ENCODE measurements at regions not wholly inside any gene's neighbourhood (a gene's known extent, or its start where the extent isn't known, plus 50 kb on each side); places are given as distances from the start of the nearest gene placed in this dataset.

DNA sequence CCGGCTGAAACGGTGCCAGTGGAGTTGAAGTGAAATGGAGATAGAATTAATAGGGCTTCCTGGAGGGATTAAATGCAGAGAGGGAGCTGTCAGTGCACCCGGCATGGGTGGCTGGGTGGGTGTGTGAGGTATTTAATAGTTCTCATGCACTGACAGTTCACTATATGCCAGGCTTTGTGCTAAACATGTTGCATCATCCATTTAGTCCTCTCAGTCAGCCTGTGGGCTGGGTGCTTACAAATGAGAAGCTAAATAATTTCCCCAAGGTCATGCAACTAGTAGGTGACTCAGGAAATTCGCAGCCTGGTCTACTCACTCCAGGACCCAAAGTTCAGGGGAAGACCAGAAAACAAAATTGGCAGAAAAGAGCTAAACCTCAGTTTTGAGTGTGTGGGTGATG is 63.5 kb upstream of the SPATA13 start:
- Histone ChIP-seq H3K9ac (ENCODE audit: low read length) (no peak overlapping the region), H3K27ac (ENCODE audit: low read length) (no peak overlapping the region), H3F3A (ENCODE audit: insufficient read depth, low read length, poor library complexity, severe bottlenecking) (no peaks in the 10 kb centered on the region), H2AFZ (ENCODE audit: low read depth, low read length) (no peak overlapping the region), H3K27me3 (ENCODE audit: insufficient read depth, low read depth, low read length) (no peaks in the 10 kb centered on the region), H3K79me2 (replicated peaks; ENCODE audit: insufficient read depth, low read length) (no peaks in the 10 kb centered on the region), H4K20me1 (ENCODE audit: insufficient read depth) (no peaks in the 10 kb centered on the region), H3K36me3 (ENCODE audit: insufficient read depth, low read length) (no peaks in the 10 kb centered on the region), H3K9me3 (ENCODE audit: low read length) (no peaks in the 10 kb centered on the region), H3K4me2 (ENCODE audit: low read length) (no peak overlapping the region), H3K4me3 (ENCODE audit: low read length) (no peak overlapping the region), H3K9me2 (ENCODE audit: insufficient read depth, low read length) (no peaks in the 10 kb centered on the region)
- TF ChIP-seq EZH2 (IDR thresholded peaks at IDR 0.05; ENCODE audit: borderline replicate concordance, insufficient read depth, low read length, poor library complexity, severe bottlenecking), result no peak
- TF ChIP-seq MXI1 (conservative IDR thresholded peaks at IDR 0.05; ENCODE audit: poor library complexity, severe bottlenecking), result no peak
- no peak for TF ChIP-seq EP300 (conservative IDR thresholded peaks at IDR 0.05; ENCODE audit: poor library complexity, severe bottlenecking)
- no peak for TF ChIP-seq RAD21 (conservative IDR thresholded peaks at IDR 0.05)
- TF ChIP-seq, protein P1, sequence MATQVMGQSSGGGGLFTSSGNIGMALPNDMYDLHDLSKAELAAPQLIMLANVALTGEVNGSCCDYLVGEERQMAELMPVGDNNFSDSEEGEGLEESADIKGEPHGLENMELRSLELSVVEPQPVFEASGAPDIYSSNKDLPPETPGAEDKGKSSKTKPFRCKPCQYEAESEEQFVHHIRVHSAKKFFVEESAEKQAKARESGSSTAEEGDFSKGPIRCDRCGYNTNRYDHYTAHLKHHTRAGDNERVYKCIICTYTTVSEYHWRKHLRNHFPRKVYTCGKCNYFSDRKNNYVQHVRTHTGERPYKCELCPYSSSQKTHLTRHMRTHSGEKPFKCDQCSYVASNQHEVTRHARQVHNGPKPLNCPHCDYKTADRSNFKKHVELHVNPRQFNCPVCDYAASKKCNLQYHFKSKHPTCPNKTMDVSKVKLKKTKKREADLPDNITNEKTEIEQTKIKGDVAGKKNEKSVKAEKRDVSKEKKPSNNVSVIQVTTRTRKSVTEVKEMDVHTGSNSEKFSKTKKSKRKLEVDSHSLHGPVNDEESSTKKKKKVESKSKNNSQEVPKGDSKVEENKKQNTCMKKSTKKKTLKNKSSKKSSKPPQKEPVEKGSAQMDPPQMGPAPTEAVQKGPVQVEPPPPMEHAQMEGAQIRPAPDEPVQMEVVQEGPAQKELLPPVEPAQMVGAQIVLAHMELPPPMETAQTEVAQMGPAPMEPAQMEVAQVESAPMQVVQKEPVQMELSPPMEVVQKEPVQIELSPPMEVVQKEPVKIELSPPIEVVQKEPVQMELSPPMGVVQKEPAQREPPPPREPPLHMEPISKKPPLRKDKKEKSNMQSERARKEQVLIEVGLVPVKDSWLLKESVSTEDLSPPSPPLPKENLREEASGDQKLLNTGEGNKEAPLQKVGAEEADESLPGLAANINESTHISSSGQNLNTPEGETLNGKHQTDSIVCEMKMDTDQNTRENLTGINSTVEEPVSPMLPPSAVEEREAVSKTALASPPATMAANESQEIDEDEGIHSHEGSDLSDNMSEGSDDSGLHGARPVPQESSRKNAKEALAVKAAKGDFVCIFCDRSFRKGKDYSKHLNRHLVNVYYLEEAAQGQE (IDR thresholded peaks at IDR 0.05; ENCODE audit: borderline replicate concordance), result no peak
- no peak for TF ChIP-seq POLR2AphosphoS5 (IDR thresholded peaks at IDR 0.05)
- TF ChIP-seq, protein P2, sequence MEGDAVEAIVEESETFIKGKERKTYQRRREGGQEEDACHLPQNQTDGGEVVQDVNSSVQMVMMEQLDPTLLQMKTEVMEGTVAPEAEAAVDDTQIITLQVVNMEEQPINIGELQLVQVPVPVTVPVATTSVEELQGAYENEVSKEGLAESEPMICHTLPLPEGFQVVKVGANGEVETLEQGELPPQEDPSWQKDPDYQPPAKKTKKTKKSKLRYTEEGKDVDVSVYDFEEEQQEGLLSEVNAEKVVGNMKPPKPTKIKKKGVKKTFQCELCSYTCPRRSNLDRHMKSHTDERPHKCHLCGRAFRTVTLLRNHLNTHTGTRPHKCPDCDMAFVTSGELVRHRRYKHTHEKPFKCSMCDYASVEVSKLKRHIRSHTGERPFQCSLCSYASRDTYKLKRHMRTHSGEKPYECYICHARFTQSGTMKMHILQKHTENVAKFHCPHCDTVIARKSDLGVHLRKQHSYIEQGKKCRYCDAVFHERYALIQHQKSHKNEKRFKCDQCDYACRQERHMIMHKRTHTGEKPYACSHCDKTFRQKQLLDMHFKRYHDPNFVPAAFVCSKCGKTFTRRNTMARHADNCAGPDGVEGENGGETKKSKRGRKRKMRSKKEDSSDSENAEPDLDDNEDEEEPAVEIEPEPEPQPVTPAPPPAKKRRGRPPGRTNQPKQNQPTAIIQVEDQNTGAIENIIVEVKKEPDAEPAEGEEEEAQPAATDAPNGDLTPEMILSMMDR (IDR thresholded peaks at IDR 0.05; ENCODE audit: poor library complexity, severe bottlenecking), result no peak
- no peak for TF ChIP-seq SMC3 (conservative IDR thresholded peaks at IDR 0.05; ENCODE audit: poor library complexity)
- no peak for TF ChIP-seq TAF1 (IDR thresholded peaks at IDR 0.05; ENCODE audit: low read depth)

DNA sequence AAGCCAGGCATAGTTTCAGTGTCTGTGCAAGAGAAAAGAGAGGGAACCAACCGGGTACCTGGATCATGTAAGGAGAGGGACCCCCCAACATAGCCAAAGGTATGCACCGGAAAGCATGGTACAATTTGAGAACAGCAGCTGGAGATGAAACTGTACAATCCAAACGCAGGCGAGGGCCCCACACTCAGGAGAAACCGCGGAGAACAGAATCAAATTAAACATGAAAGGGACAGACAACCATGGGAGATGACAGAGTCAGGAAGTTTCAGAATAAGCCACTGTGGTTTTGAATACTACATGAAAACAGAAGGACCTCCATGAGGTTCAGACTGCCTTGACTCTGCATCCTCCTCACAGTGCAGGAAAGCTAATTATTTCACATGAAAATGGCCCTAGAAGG is 62.9 kb upstream of the SPATA13 start:
- H3K79me2 ChIP-seq (replicated peaks; ENCODE audit: insufficient read depth, low read length), result no peaks in the 10 kb centered on the region
- no peak overlapping the region for H3K9ac ChIP-seq (ENCODE audit: low read length)
- H3K27ac ChIP-seq (ENCODE audit: low read length), result no peak overlapping the region
- no peaks in the 10 kb centered on the region for H3K9me2 ChIP-seq (ENCODE audit: insufficient read depth, low read length)
- no peaks in the 10 kb centered on the region for H4K20me1 ChIP-seq (ENCODE audit: insufficient read depth)
- no peak overlapping the region for H3K4me3 ChIP-seq (ENCODE audit: low read length)
- no peaks in the 10 kb centered on the region for H3F3A ChIP-seq (ENCODE audit: insufficient read depth, low read length, poor library complexity, severe bottlenecking)
- H3K27me3 ChIP-seq (ENCODE audit: insufficient read depth, low read depth, low read length), result no peaks in the 10 kb centered on the region
- H3K9me3 ChIP-seq (ENCODE audit: low read length), result no peaks in the 10 kb centered on the region
- H3K4me2 ChIP-seq (ENCODE audit: low read length), result no peak overlapping the region
- no peaks in the 10 kb centered on the region for H3K36me3 ChIP-seq (ENCODE audit: insufficient read depth, low read length)
- no peak overlapping the region for H2AFZ ChIP-seq (ENCODE audit: low read depth, low read length)
- TF ChIP-seq EP300 (conservative IDR thresholded peaks at IDR 0.05; ENCODE audit: poor library complexity, severe bottlenecking) (no peak), TAF1 (IDR thresholded peaks at IDR 0.05; ENCODE audit: low read depth) (no peak), MXI1 (conservative IDR thresholded peaks at IDR 0.05; ENCODE audit: poor library complexity, severe bottlenecking) (no peak), EZH2 (IDR thresholded peaks at IDR 0.05; ENCODE audit: borderline replicate concordance, insufficient read depth, low read length, poor library complexity, severe bottlenecking) (no peak), RAD21 (conservative IDR thresholded peaks at IDR 0.05) (no peak)
- TF ChIP-seq, protein P1 (IDR thresholded peaks at IDR 0.05; ENCODE audit: borderline replicate concordance), result no peak

Data from neural cell (in vitro differentiated cells).